Colon (tissue), 2 donors: ENCODE measurements at regions not wholly inside any gene's neighbourhood (a gene's known extent, or its start where the extent isn't known, plus 50 kb on each side); places are given as distances from the start of the nearest gene placed in this dataset.
"Not testable (repeated sequence)": the region's sequence is repeated elsewhere in the genome, so short reads cannot be mapped to it uniquely, and the experiment has no call there.

Source experiments
- FAIRE-seq: peaks from 2 replicates; lab custom pipeline; 2012; peaks lifted over from hg19 to GRCh38; lab: Jason Lieb, UNC
- donor health status: control.
- donor health status: control.

DNA sequence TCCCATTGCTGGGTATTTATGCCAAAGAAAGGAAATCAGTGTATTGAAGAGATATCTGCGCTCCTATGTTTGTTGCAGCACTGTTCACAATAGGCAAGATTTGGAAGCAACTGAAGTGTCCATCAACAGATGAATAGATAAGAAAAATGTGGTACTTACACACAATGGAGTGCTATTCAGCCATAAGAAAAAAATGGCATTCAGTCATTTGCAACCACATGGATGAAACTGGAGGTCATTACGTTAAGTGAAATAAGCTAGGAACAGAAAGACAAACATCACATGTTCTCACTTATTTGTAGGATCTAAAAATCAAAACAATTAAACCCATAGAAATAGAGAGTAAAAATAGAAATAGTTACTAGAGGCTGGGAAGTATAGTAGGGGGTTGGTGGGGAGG, 1133.1 kb upstream of the ACO1 start:
- FAIRE-seq: no peak

DNA sequence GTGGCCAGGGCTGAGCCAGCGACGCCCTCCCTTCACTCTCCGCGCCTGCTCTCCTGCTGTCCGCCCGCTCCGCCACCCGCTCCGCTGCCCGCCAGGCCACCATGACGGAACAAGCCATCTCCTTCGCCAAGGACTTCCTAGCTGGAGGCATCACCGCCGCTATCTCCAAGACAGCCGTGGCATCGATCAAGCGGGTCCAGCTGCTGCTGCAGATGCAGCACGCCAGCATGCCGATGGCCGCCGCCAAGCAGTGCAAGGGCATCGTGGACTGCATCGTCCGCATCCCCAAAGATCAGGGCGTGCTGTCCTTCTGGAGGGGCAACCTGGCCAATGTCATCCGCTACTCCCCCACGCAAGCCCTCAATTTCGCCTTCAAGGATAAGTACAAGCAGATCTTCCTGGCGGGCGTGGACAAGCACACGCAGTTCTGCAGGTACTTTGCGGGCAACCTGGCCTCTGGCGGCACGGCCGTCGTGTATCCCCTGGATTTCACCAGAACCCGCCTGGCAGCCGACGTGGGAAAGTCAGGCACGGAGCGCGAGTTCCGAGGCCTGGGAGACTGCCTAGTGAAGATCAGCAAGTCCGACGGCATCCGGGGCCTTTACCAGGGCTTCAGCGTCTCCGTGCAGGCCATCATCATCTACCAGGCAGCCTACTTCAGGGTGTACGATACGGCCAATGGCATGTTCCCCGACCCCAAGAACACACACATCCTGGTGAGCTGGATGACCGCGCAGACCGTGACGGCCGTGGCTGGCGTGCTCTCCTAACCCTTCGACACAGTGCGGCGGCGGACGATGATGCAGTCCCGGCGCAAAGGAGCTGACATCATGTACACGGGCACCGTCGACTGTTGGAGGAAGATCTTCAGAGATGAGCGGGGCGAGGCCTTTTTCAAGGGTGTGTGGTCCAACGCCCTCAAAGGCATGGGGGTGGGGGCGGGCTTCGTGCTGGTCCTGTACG, 1130.4 kb upstream of the ACO1 start:
- FAIRE-seq: no peak

DNA sequence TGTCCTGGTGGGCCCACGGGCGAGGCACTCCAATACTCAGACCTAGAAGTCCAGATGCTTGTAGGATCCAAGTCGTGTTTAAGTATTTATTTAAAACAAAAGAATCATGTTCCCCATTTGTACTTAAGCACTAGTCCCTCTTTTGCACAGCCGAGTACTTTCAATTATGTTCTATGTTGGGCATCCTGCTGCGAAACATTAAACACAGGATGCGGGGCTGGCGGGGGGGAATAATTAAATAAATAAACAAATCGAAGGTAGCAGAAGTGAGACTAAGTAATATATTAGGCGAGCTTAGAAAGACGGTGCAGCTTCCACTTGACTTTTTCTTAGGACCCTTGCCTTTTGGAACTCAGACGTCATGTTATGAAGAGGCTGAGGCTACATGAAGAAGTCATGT, 1129.2 kb upstream of the ACO1 start:
- FAIRE-seq: no peak

DNA sequence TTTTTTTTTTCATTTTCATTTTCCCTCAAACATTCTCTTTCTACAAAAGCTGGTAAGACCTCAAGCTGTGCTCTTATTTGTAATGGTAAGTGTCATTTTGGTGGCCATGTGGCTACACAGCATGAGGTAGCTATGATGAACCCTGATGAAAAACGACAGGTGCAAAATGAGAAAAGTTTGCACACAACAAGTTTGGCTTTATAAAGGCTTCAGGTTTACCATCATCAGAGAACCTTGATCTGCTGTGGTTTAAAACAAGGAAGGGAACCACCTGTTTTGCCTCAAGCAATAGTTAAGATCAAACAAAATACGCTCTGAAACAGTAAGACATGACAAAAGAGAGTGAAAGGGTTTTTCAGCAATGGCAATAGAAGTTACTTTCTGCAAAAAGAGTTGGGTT, 1124.6 kb upstream of the ACO1 start:
- no peak for FAIRE-seq

DNA sequence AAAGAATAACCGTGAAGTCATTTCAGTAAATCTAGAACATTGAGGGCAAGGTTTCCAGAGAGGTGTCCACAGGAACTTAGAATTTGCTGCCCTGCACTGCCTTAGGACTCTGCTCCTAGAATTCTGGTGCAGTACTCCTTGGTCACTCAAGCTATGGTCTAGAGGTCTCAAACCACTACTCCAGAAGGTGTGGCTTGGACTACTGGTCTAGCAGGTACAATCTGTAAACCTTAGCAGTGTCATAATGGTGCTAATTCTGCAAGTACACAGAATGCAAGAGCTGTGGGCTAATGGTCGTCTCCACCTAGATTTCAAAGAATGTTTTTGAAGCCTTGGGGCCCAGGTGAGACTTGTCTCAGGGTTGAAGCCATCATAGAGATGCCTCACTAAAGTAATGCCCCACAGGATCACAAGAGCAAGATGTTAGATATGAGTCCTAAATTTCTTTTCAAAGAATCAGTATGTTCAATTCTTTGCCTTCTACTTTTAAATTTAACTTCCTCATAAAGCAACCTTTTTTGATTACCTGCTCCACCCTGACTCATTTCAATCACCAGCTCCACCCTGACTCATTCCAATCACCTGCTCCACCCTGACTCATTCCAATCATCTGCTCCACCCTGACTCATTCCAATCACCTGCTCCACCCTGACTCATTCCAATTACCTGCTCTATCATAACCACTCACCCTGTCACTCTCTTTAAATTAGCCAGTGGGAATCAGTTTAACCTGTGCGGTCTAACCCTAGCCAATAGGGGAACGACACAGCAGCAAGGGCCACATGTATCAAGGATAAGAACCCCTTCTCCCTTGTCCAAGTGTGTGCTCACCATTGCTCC, 1111.8 kb upstream of the ACO1 start:
- FAIRE-seq: no peak

DNA sequence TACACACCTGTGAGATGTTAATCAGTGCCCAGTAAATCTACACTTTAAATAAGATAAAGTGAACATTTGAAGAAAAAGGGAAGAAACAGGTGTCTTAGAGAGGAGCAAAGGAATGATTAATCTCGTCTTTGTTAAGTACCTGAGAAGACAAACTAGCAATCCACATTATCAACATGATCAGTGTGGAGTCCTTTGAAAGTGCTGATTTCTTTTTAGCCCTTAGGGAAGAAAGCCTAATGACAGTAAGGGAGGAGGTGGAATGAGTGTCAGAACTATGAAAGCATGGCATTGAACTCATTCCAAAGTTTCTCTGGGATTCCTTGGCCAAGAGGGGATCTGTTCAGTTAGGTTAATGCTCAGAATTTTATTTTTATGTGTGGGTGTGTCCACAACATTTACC, 1109.0 kb upstream of the ACO1 start:
- FAIRE-seq: no peak

GRCh38 chr9:31290731-31291130, 1093.7 kb upstream of the ACO1 start:
- no peak for FAIRE-seq

- FAIRE-seq: no peak
These were observed 1081.6 kb upstream of the ACO1 start for GRCh38 chr9:31302620-31303418.

GRCh38 chr9:31304576-31304975, 1079.9 kb upstream of the ACO1 start:
- no peak for FAIRE-seq

- FAIRE-seq: no peak
These were observed 1070.2 kb upstream of the ACO1 start for GRCh38 chr9:31314241-31314640.

GRCh38 chr9:31320494-31320893, 1063.9 kb upstream of the ACO1 start:
- no peak for FAIRE-seq

DNA sequence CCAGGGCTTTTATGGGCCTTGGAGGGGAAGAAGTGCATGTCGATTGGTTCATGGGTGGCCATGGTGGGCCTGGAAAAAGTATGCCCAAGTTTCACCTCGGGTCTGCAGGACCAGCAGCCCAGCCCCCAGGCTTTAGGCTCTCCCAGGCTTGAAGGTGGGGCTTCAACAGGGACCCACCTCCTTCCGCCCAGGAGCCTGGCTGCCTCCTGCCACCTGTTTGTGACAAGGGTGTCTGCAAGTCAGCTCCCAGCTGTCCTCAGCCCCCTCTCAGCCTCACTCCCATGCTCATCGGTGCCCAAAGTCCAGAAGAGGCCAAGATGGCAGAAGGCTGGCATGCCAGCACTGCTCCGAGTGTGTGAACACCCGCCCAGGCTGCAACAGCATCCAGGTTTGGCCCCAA, 1063.2 kb upstream of the ACO1 start:
- no peak for FAIRE-seq

DNA sequence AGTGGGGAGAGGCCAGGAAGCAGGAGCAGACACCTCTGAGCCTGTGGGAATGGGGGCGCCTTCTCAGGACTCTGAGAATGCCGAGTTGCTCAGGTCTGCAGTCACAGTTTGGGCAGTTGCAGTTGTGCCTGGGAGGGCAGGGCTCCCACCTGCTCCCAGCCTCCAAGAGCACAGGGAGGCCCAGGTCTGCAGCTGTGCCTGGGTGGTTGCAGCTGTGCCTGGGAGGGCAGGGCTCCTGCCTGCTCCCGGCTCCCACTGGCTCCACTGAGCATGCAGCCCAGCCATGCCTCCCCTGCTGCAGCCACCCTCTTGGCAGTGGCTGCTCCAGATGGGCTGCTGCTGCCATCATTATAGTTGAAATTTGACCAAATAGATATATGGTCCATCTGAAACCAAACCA, 1062.8 kb upstream of the ACO1 start:
- no peak for FAIRE-seq

DNA sequence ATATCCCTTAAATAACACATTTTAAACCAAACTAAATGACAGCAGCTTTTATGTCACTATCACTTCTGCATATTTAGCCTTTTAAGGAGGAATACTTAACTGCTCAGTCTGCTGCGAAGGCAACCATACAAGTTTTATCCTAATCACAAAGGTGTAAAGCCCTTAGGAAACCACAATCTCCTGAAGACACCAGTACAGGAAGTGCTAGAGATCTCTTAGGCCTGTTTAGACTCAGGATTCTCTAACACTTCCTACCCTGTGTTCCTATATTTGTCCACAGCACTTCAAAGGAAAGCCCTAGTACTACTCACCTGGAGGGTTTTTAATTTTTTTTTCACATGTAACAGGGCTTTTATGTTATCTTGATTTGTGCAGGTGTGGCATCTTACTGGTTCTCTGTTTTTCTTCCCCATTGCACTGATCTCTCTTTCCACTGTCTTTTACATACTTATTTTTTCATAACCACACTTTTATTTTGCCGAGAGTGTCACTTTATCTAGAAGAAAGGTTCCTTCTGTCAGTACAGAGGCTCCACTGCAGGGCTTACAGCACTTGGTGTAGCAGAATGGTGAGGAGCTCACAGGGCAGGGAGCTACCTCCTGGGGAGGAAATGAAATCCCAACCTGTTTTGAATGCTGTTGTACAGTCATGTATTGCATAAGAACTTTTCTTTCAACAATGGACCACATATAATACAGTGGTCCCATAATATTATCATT, 1060.6 kb upstream of the ACO1 start:
- no peak for FAIRE-seq

DNA sequence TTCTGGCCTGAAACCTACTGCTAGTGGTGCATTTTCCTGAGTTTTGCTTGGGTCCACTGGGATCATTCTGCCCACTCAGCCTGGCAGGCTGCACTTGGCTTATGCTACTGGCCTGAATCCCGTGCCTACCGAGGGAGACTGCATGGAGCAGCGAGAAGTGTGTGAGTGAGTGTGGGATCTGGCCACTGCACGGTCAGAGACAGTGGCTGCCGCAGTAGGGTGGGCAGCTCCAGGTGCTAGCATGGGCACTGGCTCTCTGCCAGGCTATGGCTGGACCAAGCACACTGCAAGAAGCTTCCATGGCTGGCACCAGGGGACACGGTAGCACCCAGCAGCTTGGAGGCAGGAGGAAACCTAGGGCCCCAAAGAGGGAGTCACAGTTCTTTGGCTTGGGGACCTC, 1058.7 kb upstream of the ACO1 start:
- no peak for FAIRE-seq

- not testable (repeated sequence) for FAIRE-seq
These were observed 1057.6 kb upstream of the ACO1 start for GRCh38 chr9:31326883-31327282.

DNA sequence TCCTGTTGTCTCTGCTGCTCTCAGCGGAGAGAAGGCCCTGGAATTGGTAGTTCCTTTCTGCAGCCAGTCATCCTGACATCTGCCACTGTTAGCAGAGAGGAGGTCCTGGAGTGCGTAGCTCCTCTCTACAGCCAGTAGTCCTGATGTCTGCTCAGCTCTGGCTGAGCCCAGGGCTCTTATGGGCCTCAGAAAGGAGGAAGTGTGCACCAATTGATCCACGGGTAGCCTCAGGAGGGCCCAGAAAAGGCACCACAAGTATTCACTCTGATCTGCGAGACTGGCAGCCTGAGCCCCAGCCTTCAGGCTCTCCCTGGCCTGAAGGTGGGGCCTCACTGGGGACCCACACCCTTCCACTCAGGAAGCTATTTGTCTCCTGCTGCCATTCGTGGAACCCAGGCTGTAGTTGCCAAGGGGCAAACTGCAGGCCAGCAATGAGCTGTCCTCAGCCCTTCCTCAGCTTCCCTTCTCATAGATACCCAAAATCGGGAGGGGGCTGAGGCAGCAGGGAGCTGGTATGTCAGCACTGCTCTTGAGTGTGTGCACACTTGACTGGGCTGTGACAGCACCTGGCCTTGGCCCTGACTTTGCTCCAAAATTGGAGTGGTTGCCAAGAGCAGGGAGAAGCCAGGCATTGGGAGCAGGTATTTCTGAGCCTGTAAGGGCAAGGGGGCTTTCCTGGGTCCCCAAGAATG, 1049.5 kb upstream of the ACO1 start:
- no peak for FAIRE-seq

DNA sequence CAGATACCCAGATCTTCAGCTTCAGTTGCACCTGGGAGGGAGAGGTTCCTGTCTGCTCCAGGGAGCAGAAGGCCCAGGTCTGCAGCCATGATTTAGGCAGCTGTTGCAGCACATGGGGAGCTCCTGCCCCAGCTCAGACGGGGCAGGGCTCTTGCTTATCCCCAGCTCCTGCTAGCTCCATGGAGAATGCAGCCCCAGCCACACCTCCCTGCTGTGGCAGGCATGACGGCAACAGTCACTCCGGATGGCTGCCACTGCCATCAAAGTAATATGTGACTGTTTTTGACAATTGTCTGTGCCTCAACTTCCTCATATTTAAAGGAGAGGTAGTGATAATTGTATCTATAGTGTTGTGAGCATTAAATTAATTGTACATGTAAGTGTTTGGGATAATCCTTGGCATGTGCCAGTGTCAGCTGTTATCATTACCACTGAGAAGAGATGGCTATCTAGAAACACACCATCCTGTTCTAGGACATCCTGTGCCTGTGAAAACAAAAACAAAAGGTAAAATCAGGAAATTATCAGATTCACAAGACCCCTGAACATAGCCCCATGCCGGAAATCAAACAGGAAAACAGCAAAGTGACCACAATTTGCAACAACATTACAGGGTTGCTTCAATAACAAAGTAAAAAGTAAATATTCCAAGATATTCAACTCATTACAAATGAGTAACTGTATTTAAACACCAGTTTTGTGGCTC, 1048.8 kb upstream of the ACO1 start:
- FAIRE-seq: no peak

DNA sequence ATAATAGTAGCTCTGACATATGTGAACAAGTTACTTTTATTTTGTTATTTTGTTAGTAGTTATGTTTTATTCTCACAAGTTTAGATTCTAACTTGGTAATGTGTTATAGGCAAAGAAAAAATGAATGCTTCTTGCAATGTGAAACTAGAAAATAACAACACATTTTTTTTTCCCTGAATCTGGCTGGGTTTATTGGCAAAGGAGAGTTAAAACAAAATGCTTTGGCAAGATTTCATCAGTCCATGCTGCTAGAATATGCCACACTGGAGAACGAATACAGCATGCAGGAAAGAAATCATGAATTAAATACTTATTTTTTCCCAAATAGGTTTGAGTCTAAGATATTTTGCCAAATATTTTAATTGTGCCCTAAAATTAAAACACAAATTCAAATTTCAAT, 1048.1 kb upstream of the ACO1 start:
- no peak for FAIRE-seq

GRCh38 chr9:31336841-31337240, 1047.6 kb upstream of the ACO1 start:
- FAIRE-seq: no peak
